WI38 (cell line): ENCODE measurements at regions not wholly inside any gene's neighbourhood (a gene's known extent, or its start where the extent isn't known, plus 50 kb on each side); places are given as distances from the start of the nearest gene placed in this dataset.

Experiments used
- H3K4me3 ChIP-seq: 2 replicates; pipeline ENCODE4 v1.5.1; 2011; ENCODE audit warnings: low read depth, mild to moderate bottlenecking, control low read depth, low read length
- TF ChIP-seq, protein P1 (sequence below): IDR thresholded peaks from 2 replicates; pipeline ENCODE4 v1.5.1; 2012; ENCODE audit warnings: low read depth, mild to moderate bottlenecking, control low read depth, low read length

DNA sequence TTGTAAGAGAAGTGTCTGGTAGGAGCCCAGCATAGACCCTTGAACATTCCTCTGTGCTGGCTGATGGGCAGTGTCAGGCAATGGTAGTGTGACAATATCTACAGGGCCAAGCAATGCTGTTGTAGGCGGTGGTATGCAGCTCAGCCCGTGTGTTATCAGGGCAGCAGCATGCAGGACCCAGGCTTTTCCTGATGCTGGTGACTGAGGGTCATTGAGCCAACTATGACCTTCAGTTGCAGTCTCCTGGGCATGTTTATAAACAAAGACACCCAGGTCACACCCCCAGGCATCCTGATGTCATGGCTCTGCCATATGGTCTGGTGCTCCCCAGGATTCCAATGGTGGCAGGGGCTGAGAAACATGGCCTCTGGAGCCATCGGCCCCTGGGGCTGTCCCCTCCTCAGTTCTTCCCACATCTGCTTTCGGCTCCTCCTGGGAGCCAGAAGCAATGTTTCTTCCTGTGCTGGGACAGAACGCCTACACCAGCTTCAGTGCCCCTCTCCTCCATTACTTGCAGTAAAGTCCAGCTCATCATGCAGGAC lies 518.0 kb upstream of the HS6ST1 start:
- TF ChIP-seq, protein P1, sequence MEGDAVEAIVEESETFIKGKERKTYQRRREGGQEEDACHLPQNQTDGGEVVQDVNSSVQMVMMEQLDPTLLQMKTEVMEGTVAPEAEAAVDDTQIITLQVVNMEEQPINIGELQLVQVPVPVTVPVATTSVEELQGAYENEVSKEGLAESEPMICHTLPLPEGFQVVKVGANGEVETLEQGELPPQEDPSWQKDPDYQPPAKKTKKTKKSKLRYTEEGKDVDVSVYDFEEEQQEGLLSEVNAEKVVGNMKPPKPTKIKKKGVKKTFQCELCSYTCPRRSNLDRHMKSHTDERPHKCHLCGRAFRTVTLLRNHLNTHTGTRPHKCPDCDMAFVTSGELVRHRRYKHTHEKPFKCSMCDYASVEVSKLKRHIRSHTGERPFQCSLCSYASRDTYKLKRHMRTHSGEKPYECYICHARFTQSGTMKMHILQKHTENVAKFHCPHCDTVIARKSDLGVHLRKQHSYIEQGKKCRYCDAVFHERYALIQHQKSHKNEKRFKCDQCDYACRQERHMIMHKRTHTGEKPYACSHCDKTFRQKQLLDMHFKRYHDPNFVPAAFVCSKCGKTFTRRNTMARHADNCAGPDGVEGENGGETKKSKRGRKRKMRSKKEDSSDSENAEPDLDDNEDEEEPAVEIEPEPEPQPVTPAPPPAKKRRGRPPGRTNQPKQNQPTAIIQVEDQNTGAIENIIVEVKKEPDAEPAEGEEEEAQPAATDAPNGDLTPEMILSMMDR = no peak

DNA sequence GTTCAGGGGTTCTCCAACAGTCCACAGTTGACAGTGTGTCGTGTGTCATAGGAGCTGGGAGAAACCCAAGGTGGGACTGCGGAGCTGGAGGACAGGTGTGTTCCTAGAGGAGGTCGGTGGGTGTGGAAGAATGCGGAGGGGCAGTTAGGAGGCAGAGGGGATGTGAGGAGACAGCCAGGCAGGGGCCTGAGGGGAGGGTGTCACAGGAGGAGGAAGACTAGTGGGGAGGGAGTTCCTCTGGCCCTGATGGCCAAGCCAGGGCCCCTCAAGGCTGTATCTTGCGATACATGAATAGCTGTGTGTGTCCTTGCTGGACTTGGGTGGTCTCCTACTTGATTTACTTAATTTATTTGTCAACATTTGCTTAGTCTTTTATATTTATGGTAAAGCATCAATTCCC lies 519.6 kb upstream of the HS6ST1 start:
- TF ChIP-seq, protein P1 = no peak
- H3K4me3 ChIP-seq = no peak overlapping the region

More for the DNA sequence above, 518.0 kb upstream of the HS6ST1 start:
- H3K4me3 ChIP-seq = no peak overlapping the region

GRCh38 chr2:128841803-128842202 lies 523.1 kb upstream of the HS6ST1 start:
- TF ChIP-seq, protein P1 = no peak
- no peak overlapping the region for H3K4me3 ChIP-seq

DNA sequence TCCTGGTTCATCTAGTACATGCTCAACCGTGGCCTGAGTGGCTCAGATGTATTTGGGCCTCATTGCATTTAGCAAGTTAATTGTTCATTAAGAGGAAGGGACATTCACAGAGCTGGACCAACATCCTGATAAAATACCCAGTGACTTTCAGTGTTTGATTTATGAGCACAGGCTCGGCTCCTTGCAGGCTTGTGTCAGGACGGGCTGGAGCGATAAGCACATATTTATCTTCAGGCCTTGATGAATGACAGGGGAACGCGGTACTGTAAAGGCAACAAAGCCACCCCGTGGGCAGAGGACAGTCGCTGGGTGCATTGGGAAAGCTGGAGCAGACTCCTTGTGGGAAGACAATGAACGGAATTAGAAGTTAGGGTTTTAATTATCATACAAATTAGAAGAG lies 548.6 kb upstream of the HS6ST1 start:
- H3K4me3 ChIP-seq = no peak overlapping the region
- TF ChIP-seq, protein P1 = no peak

DNA sequence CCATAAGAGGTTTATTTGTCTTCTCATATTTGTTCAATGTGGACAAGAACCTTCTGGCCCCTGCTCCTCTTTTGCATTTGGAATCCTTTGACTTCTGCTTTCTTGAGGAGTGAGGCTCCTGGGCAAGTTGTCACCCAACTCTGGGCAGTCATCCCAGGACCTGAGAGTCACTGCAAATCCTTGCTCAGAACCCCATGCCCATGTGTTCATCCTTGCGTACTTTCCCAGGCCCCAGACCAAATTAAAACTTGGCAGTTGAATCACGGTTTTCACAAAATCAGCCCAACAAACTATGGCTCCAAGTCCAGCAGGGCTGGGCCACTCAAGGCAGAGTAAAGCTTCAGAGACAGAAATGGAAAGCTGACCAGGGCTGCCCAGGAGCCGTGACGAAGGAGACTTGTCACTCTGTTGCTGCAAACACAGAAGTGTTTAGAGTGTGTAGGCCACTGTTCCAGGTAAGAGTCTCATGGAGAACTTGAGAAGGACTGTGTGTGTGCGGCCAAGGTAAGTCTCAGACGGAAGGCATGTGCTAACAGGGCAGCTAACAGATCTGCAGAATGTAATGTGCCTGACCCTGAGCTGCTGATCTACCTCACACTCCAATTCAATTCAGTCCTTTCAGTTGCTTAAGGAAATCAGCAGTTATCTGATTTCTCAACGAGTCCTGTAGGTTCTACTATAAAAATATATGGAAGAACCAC lies 549.4 kb upstream of the HS6ST1 start:
- H3K4me3 ChIP-seq = no peak overlapping the region
- TF ChIP-seq, protein P1 = no peak

- H3K4me3 ChIP-seq = no peak overlapping the region
- TF ChIP-seq, protein P1 = no peak
Observed at GRCh38 chr2:128868686-128869551, 550.3 kb upstream of the HS6ST1 start.

GRCh38 chr2:128874608-128875007 lies 555.9 kb upstream of the HS6ST1 start:
- no peak overlapping the region for H3K4me3 ChIP-seq
- TF ChIP-seq, protein P1 = no peak
